Esophagus muscularis mucosa (tissue), 3 donors: ENCODE measurements at regions not wholly inside any gene's neighbourhood (a gene's known extent, or its start where the extent isn't known, plus 50 kb on each side); places are given as distances from the start of the nearest gene placed in this dataset.

Experiments used
- CTCF ChIP-seq, 3 experiments: fragments of 200-600 bp in 2 of 3; fragments of 450-650 bp in 1 of 3; sonication (generic) in 2 of 3; IDR thresholded peaks; one replicate each; pipeline ENCODE4 v1.5.1; 2017 to 2019; ENCODE audit warnings: antibody characterized with exemption in 3 of 3, mild to moderate bottlenecking in 2 of 3, moderate library complexity in 1 of 3
- POLR2A ChIP-seq: fragments of 450-650 bp; IDR thresholded peaks from one replicate; pipeline ENCODE4 v1.6.1; 2017; ENCODE audit warnings: antibody characterized with exemption, moderate library complexity, mild to moderate bottlenecking, low read depth
- POLR2AphosphoS5 ChIP-seq, 2 donors: sonication (generic); formaldehyde crosslinking; IDR thresholded peaks; one replicate each; pipeline ENCODE4 v1.6.1; 2017; ENCODE audit warnings: antibody characterized with exemption in 2 of 2

- TF ChIP-seq CTCF (IDR thresholded peaks at IDR 0.05): no peak
- TF ChIP-seq POLR2AphosphoS5 (IDR thresholded peaks at IDR 0.05): no peak
- no peak for TF ChIP-seq POLR2A
Observed at GRCh38 chr22:49359076-49359475, 468.6 kb downstream of the BRD1 start.
